HG02938 (cell line): ENCODE measurements at regions not wholly inside any gene's neighbourhood (a gene's known extent, or its start where the extent isn't known, plus 50 kb on each side); places are given as distances from the start of the nearest gene placed in this dataset.
"Not testable (repeated sequence)": the region's sequence is repeated elsewhere in the genome, so short reads cannot be mapped to it uniquely, and the experiment has no call there.

Experiments used
- ATAC-seq: cut with Tn5 transposase; IDR thresholded peaks from one replicate; pipeline ENCODE4 v1.9.1; 2021; ENCODE audit warnings: mild to moderate bottlenecking, moderate library complexity; ENCODE audit not compliant: unreplicated experiment

DNA sequence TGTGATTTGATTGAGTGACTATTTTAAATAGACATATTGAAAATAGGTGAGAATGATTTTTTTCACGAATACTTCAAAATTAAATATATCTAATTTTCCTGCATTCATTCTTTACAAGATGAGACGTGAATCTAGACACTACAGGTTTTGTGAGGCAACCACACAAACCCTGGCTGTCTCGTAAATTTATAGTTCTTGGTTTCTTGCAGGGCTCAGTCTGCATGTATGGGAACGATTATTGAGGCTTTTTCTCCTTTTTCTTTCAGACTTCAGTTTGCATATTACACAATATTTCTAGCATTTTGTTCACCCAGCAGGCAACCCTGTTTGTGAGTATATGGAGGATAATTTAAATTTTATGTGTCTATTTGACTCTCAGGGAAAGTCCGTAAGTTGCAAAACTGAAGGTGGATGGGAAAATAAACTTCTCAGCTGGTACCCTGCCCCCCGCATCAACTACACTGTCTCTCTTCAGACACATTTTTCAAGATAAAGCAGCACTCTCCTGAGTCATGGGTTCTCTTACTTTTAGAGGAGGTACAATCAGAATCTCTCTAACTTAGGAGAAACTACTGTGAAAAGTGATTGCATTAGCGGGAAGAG lies 1349.3 kb downstream of the GRIK2 start:
- no peak for ATAC-seq

DNA sequence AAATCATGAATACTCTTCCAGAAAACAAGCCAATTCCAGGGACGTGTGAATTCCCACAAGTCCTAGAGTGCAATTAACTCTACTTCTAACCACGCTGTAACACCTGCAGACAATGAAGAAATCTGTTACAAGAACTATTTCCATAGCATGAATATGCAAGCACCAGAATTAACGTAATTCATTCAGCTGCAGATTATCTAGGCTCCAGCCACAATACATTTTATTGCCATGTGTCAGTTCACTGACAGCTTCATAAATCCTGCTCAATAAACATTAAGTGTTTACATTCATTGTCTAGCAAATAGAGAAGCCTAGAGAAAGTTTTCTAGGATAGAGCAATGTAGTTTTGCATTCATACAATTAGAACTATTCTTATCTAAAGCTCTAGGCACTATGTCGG lies 1348.5 kb downstream of the GRIK2 start:
- no peak for ATAC-seq

DNA sequence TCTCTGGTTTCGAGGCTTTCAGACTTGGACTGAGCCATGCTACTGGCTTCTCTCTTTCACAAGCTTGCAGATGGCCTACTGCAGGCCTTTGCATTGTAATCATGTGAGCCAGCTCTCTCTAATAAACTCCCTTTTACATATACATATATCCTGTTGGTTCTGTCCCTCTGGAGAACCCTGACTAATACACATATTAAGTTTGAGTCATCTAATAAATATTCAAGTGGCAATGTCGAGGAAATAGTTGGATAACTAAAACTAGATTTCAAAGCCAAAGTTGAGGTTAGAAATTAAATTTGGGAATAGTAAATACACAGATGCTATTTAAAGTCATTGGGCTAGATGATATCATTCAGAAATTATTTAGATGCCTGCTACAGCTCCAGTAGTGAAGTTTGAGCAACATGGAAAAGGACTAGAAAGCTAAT lies 1343.4 kb downstream of the GRIK2 start:
- no peak for ATAC-seq

DNA sequence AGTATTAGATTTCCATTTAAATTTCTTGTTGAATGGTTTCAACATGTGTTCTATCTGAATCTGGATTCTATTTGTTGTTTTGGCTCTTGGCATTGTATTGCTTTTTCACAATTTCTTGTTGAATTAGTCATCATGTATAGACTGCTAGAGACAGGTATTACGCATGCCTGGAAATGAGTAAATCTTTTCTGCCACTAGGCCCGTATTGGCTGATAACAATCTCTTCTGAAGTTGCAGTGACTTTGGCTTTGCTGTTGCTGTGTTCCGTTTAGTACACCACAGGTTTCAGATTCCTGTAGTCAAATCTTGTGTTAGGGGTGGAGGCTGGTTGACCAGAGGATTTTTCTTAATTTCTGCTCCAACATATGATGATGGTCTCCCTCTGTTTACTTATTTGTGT lies 1339.4 kb downstream of the GRIK2 start:
- no peak for ATAC-seq

DNA sequence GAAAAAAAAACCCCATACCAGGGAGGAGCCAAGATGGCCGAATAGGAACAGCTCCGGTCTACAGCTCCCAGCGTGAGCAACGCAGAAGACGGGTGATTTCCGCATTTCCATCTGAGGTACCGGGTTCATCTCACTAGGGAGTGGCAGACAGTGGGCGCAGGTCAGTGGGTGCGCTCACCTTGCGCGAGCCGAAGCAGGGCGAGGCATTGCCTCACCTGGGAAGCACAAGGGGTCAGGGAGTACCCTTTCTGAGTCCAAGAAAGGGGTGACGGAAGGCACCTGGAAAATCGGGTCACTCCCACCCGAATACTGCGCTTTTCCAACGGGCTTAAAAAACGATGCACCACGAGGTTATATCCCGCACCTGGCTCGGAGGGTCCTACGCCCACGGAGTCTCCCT lies 1328.6 kb downstream of the GRIK2 start:
- not testable (repeated sequence) for ATAC-seq

DNA sequence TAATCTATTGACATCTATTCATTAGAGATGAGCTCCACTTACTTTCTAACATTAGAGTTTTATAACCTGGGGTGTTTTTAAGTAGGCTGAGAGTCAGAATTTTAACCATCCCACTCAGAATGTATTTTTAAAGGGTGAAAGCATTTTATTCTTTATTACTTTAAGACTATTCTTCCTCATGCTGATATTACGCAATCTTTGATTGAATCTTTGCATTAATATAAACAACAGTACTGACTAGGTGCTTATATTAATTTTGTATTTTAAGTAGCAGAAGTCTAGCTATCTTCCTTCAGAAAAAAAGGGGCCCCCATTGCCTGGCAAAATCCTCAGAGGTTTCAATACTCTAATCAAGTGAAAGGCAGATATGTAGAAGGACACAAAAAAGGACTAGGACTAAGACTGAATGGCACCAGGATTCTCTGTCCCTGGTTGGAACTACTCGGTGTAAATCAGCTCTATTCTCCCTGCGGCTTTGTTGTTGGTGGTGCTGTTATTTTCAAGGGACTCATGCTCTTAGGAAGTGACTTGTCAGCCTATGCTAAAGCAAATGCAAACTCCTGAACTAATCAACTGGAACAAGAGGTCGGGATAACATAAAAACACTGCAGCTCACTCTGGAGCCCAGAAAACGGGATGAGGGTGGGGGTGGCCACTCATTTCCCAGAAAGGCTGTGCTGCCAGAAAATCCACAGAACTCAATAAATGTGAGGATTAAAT lies 1324.4 kb downstream of the GRIK2 start:
- no peak for ATAC-seq

DNA sequence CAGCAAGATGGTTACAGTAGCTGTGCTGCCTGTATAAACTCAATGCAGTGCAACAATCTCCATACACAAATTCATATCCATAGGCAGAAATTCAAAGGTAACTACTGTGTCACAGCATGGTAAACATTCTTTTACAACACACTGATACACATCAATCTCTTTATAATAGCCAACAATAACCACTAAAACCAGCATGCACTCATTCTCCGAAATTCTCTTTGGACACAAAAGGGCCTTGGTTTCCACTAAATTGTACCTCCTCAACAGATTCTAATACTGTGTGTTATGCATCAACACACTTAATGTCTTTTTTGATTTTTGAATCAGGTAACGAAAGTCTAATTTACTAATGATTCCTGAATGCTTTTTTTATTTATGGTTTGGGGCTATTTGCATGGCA lies 1323.7 kb downstream of the GRIK2 start:
- no peak for ATAC-seq

DNA sequence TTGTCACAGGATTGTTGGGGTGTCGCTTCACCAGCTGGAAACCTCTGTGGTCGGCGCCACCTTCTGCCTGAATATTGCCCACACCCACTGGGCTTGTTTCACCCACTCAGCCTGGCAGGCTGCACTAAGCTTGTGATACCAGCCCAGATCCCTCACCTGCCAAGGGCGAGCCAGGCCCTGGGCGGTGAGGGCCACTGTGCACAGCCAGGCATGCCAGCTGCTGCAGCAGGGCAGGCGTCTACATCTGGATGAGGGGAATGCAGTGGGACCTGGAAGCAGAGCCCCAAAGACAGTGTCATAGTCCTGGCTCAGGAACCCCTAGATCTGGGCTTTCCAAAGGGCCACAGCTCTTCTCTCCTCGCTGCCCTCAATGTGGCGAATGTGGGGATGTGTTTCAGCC lies 1307.5 kb downstream of the GRIK2 start:
- ATAC-seq, result no peak

DNA sequence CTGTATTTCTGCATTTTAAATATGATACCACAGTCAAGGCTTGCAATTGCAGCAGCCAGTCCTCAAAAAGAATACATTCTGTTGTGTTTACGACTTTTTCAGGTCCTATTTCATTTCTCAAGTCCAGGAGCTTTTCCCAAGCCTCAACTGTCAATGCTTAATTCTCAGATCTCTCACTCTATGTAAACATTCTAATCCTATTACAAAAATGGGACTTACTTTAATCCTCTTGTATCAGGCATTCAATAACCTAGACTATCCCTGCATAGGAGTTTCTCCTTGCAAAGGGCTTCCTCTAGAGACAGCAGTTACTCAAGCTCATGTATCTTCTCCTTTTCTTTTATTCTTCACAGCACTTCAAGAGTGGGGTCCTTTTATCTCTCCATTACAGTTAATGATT lies 1293.0 kb downstream of the GRIK2 start:
- ATAC-seq, result no peak

DNA sequence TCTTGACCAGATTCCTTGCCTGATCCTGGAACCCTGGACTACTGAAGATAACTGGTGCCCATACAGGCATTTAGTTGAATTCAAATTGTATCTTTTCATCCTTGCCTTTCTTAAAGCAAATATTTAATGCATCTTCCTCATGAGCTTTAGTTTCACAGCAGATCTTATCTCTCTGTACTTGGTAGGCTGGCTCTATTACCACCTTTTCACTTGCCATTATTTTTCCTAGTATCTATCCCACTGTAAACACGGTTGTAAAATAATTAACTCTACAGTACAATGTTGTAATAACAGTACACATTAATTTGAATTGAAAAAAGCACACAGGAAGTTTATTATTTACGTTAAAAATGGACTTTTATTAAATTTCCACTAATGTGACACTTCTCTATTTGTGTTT lies 1286.9 kb downstream of the GRIK2 start:
- ATAC-seq, result no peak

DNA sequence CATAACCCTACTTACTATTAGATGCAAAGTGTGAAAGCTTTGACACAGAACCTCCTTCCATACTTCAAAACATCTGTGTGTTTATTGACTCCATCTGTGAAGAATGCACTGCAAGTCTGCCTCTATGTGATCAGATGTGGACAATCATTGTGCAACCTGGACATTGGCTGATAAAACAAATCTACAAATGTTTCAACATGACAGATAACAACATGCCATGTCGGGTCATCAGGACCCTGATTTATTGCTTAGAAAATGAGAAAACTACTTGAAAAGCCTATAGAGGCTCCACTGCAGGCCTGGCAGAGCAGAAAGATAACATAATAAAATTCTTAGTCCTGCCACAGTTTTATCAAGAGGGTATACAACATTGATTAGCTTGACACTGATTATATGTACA lies 1286.4 kb downstream of the GRIK2 start:
- ATAC-seq, result no peak

DNA sequence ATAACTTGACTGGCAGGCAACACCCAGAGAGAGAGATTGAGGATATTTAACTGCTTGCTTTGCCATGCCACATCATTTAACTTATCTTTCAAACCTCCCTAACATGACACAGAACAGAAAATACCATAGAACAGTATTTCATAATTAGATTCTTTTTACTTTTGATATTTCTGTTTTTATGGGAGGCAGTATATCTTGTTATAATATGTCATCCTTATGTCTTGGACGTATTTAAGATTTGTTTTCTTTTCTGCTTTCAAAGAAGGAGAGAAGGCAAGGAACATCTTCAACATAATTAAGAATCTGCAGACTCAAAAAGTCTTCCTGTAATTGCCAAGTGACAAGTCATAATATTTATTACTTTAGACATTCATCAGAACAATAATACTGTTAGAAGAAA lies 1283.7 kb downstream of the GRIK2 start:
- no peak for ATAC-seq

DNA sequence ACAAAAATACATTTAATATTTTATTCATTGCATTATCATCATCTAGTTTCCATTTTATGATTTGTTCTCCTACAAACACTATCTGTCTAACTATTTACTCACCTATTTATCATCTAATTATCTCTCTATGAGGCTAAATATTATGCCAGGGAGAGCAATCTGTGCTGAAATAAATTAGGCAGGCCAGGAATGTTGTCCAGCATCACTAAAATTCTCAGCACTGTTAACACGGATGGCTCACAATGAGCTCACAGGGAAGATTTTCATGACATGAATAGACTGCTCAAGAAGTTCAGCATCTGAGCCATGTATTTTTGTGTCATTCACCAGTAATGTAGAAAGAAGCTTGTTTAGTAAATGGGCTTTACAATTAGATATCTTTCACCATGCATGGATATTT lies 1277.2 kb downstream of the GRIK2 start:
- no peak for ATAC-seq

DNA sequence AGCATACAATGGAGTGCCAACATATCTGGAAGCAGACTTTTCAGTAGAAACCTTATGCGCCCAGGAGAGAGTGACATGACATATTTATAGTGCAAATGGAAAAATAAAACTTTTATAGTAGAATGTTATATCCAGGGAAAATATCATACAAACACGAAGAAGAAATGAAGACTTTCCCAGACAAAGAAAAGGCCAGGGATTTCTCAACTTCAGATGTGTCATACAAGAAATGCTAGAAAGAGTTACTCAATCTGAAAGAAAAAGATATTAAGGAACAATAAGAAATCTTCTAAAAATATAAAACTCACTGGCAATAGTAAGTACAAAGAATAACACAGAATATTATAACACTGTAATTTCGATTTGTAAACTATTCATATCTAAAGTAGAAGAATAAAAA lies 1269.3 kb downstream of the GRIK2 start:
- no peak for ATAC-seq

DNA sequence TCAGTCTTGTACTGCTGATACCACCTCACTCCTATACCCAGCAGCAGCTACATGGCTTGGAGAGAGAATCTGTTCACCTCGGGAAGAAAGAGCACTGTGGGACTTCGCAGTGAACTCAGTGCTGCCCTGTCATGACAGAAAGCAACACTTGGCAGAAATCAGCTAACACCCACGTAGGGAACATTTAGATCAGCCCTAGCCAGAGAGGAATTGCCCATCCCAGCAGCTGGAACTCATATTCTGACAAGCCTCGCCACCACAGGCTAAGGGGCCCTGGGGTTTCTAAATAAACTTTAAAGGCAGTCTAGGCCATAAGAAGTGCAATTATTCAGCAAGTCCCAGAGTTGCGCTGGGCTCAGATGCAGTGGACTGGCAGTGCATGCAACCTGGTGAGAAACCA lies 1266.8 kb downstream of the GRIK2 start:
- ATAC-seq, result no peak

DNA sequence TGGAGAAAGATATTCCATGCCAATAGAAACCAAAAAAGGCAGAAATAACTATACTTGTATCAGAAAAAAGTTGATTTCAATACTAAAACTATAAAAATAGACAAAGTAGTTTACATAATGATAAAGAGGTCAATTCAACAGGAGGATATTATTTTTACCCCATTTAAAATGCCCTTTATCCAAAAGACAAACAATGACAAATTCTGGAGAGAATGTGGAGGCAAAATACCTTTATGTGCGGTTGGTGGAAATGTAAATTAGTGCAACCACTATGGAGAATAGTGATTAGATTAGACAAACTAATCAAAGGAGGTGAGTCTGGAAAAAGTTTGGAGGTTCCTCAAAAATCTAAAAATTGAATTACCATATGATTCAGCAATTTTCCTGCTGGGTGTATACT lies 1262.3 kb downstream of the GRIK2 start:
- ATAC-seq, result no peak

DNA sequence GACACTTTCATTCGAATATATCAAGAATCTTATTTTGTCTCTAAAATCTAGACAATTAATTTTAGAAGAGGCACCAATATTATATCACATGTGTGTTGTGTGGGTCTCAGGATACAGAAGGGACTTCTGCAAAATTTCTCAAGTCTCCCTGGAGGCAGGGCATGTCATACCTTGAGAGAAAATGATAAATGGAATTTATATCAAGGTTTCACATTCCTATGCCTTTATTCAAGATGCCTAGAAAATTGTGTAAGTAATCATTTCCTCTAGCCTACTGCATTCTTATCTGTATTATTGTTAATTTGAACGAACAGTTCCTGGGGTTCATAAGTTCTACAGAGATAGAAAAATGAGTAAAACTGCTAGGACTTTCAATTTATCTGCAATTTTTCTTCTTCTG lies 1247.9 kb downstream of the GRIK2 start:
- no peak for ATAC-seq

DNA sequence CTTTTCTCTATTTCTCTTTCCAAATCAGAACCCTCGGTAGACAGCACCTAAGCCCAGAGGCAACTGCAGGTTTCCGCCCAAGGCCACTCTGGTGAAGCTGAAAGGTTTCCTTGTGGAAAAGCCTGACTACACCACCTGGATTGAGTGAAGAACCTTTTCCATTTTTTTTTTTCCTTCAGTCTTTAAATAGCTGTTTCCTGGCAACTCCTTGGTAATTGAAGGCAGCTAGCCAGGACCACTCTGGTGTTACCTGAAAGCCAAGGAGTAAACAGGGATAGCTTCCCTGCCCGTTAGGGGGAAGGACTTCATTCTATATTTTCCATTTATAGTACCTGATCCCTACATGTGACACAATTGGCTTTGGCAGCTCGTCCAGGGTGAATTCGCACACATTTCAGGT lies 1238.4 kb downstream of the GRIK2 start:
- no peak for ATAC-seq

DNA sequence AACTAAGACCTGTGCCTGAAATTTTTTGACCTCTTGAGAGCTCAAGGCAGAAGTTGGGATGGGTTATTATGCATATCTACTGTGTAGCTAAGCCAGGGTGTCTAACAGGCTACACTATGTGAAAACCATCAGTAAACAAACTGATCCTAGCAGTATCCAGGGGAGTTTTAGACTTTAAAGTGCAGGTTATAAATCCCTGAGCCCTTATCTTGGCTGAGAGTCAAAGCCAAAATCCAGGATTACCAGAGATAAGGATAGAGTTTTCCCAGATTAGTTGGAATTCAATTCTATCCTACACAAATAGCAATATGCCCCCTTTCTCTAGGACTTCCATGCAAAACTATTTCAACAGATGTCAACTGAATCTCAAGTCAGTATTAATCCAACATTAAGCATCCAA lies 1229.7 kb downstream of the GRIK2 start:
- ATAC-seq, result no peak

DNA sequence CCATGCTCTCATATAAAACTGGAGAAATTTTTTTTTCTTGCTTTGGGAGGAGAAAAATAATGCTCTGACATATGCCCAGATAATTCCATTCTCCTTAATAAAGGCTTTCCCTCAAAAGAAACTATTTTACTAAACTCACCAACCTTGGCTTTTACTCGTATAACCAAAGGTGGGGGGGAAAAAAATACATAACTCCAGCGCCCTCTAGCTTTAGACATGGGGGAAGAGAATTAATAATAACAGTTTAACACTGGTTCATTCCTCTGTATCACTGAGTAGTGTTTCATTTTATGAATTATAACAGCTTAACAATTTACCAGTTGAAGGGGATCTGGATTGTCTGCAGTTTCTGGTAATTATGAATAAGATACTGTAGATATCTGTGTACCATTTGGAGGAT lies 1226.1 kb downstream of the GRIK2 start:
- ATAC-seq, result peak; percentile 66

DNA sequence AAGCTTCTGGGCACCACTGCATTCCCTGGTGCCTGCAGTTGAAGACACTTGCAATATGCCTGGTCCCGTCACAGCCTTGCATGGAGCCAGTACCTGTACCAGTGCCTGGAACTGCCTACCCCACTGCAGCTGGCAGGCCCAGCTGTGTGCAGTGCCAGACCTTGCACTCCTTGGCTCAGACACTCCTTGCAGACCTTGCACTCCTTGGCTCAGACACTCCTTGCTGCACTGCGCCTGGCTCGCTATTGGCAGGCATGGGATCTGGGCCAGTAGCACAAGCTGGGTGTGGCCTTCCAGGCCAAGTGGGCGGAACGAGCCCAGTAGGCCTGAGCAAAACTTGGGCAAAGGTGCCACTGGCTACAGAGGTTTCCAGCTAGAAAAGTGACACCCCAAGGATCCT lies 1189.1 kb downstream of the GRIK2 start:
- ATAC-seq, result no peak

DNA sequence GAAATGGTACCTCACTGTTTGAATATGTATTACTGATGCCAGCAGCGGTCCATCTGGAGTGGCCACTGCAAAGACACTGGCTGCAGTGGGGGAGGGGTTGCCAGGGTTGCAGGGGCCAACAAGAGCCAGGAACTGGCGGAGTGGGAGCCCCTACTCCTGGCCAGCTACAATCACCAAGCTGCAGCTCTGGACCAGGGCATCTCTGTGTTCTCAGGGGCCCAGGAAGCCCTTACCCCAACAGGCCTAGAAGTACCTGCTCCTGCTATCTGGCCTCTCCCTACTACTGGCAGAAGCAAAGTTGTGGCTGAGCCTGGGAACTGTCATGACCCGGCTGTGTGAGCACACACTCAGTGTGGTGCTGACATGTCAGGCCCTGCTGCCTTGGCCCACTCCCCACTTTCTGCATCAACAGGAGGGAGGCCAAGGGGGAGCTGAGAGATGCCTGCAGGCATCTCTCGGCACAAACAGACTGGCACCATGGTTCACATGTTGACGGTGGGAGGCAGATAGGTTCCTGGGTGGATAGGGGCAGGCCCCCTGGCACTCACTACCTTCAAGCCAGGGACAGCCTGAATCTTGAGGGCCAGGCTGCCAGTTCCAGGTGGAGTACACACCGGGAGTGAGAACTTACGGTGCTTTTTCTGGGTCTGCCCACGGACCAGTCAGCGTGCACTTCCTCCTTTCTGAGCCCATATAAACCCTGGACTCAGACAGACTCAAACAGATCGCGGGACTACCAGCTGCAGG lies 1188.0 kb downstream of the GRIK2 start:
- ATAC-seq, result no peak
